ENCODE measurements at regions not wholly inside any gene's neighbourhood (a gene's known extent, or its start where the extent isn't known, plus 50 kb on each side); places are given as distances from the start of the nearest gene placed in this dataset.

GRCh38 chr18:67308819-67309218, 207.7 kb downstream of the DSEL start:
- Histone ChIP-seq H2BK120ac (ENCODE audit: low read depth, low read length) (no peak overlapping the region), H3K4me2 (ENCODE audit: insufficient read depth, low read length, poor library complexity, severe bottlenecking) (no peak overlapping the region), H2AK5ac (ENCODE audit: low read depth, low read length) (no peak overlapping the region), H3K4me1 (ENCODE audit: control insufficient read depth in 2 of 2, insufficient read depth in 1 of 2, low read depth in 1 of 2, low read length in 2 of 2) (no peaks in the 10 kb centered on the region), H3K79me1 (ENCODE audit: low read depth, low read length) (no peaks in the 10 kb centered on the region), H2BK5ac (ENCODE audit: low read length) (no peak overlapping the region), H3K36me3 (replicated peaks in 1 of 2; ENCODE audit: control insufficient read depth in 2 of 2, insufficient read depth in 2 of 2, low read length in 2 of 2) (no peaks in the 10 kb centered on the region), H3K4ac (ENCODE audit: low read length) (no peak overlapping the region), H3K27me3 (ENCODE audit: control insufficient read depth in 3 of 3, insufficient read depth in 3 of 3, low read depth in 1 of 3, low read length in 3 of 3) (no peaks in the 10 kb centered on the region), H3K14ac (ENCODE audit: low read length) (no peak overlapping the region), H4K91ac (ENCODE audit: low read depth, low read length, poor library complexity) (no peak overlapping the region), H3K27ac (replicated peaks; ENCODE audit: low read length) (no peak overlapping the region), H3K18ac (ENCODE audit: low read length) (no peak overlapping the region), H2BK12ac (ENCODE audit: low read length) (no peak overlapping the region), H3K23ac (ENCODE audit: low read depth, low read length, poor library complexity) (no peak overlapping the region), H2AFZ (ENCODE audit: low read length) (peak overlapping the region; percentile 61), H3K4me3 (ENCODE audit: low read length in 2 of 2) (no peak overlapping the region), H2BK15ac (ENCODE audit: low read length) (no peak overlapping the region), H3K9ac (ENCODE audit: low read depth, low read length, poor library complexity) (no peak overlapping the region), H4K8ac (ENCODE audit: low read depth, low read length) (no peak overlapping the region), H3K9me3 (replicated peaks in 1 of 2; ENCODE audit: control insufficient read depth in 2 of 2, insufficient read depth in 1 of 2, low read depth in 1 of 2, low read length in 2 of 2) (no peaks in the 10 kb centered on the region)
- no peak for DNase-seq (ENCODE audit: low spot score)
- WGBS, 2 donors (ENCODE audit: extremely low coverage in 2 of 2, insufficient read length in 2 of 2, insufficient replicate concordance in 1 of 2) = no CpG with 5 or more reads among the region's 4 CpGs

DNA sequence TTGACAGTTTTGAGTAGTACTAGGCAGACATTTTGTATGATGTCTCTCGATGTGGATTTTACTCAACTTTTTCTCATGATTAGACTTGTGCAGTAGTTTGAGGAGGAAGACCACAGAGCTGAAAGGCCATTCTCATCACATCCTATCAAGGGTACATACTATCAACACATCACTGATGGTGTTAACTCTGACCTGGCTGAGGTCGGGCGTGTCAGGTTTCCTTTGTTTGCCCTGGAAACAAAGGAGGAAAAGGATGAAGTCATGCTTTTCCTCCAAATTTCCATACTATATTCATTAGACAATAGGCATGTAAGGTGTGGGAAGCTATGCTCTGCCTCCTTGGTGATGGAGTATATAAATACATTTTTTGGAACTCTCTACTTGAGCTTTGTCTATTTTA, 211.1 kb downstream of the DSEL start:
- Histone ChIP-seq H2AK5ac (ENCODE audit: low read depth, low read length) (no peak overlapping the region), H4K91ac (ENCODE audit: low read depth, low read length, poor library complexity) (no peak overlapping the region), H2BK12ac (ENCODE audit: low read length) (no peak overlapping the region), H3K27me3 (ENCODE audit: control insufficient read depth in 3 of 3, insufficient read depth in 3 of 3, low read depth in 1 of 3, low read length in 3 of 3) (peaks cover 0 to 1% (median 0%) of the 10 kb centered on the region in 3 experiments), H3K27ac (replicated peaks; ENCODE audit: low read length) (no peak overlapping the region), H3K4me1 (ENCODE audit: control insufficient read depth in 2 of 2, insufficient read depth in 1 of 2, low read depth in 1 of 2, low read length in 2 of 2) (no peaks in the 10 kb centered on the region), H2AFZ (ENCODE audit: low read length) (no peak overlapping the region), H3K9ac (ENCODE audit: low read depth, low read length, poor library complexity) (no peak overlapping the region), H2BK5ac (ENCODE audit: low read length) (no peak overlapping the region), H3K4ac (ENCODE audit: low read length) (no peak overlapping the region), H3K4me3 (ENCODE audit: low read length in 2 of 2) (no peak overlapping the region), H3K79me1 (ENCODE audit: low read depth, low read length) (no peaks in the 10 kb centered on the region), H3K14ac (ENCODE audit: low read length) (no peak overlapping the region), H3K36me3 (replicated peaks in 1 of 2; ENCODE audit: control insufficient read depth in 2 of 2, insufficient read depth in 2 of 2, low read length in 2 of 2) (peaks cover 0 to 2% of the 10 kb centered on the region in 2 donors), H2BK15ac (ENCODE audit: low read length) (no peak overlapping the region), H3K4me2 (ENCODE audit: insufficient read depth, low read length, poor library complexity, severe bottlenecking) (no peak overlapping the region), H2BK120ac (ENCODE audit: low read depth, low read length) (no peak overlapping the region), H3K18ac (ENCODE audit: low read length) (no peak overlapping the region), H4K8ac (ENCODE audit: low read depth, low read length) (no peak overlapping the region), H3K23ac (ENCODE audit: low read depth, low read length, poor library complexity) (no peak overlapping the region), H3K9me3 (replicated peaks in 1 of 2; ENCODE audit: control insufficient read depth in 2 of 2, insufficient read depth in 1 of 2, low read depth in 1 of 2, low read length in 2 of 2) (peaks cover 6 to 8% of the 10 kb centered on the region in 2 donors)
- WGBS, 2 donors (ENCODE audit: extremely low coverage in 2 of 2, insufficient read length in 2 of 2, insufficient replicate concordance in 1 of 2) = no CpG with 5 or more reads among the region's 3 CpGs
- DNase-seq (ENCODE audit: low spot score) = no peak

- no peak overlapping the region for H3K9ac ChIP-seq (ENCODE audit: low read depth, low read length, poor library complexity)
- H3K4me3 ChIP-seq (ENCODE audit: low read length in 2 of 2) = no peak overlapping the region
- DNase-seq (ENCODE audit: low spot score) = no peak
- no peak overlapping the region for H2AFZ ChIP-seq (ENCODE audit: low read length)
- no CpG with 5 or more reads among the region's 1 CpG for WGBS, 2 donors (ENCODE audit: extremely low coverage in 2 of 2, insufficient read length in 2 of 2, insufficient replicate concordance in 1 of 2)
- H3K4me1 ChIP-seq (ENCODE audit: control insufficient read depth in 2 of 2, insufficient read depth in 1 of 2, low read depth in 1 of 2, low read length in 2 of 2) = no peaks in the 10 kb centered on the region
- H3K36me3 ChIP-seq (replicated peaks in 1 of 2; ENCODE audit: control insufficient read depth in 2 of 2, insufficient read depth in 2 of 2, low read length in 2 of 2) = peaks cover 0 to 2% of the 10 kb centered on the region in 2 donors
- H2BK15ac ChIP-seq (ENCODE audit: low read length) = no peak overlapping the region
- H3K23ac ChIP-seq (ENCODE audit: low read depth, low read length, poor library complexity) = no peak overlapping the region
- H4K91ac ChIP-seq (ENCODE audit: low read depth, low read length, poor library complexity) = no peak overlapping the region
- H3K79me1 ChIP-seq (ENCODE audit: low read depth, low read length) = no peaks in the 10 kb centered on the region
- no peak overlapping the region for H4K8ac ChIP-seq (ENCODE audit: low read depth, low read length)
- no peak overlapping the region for H2BK12ac ChIP-seq (ENCODE audit: low read length)
- no peak overlapping the region for H3K18ac ChIP-seq (ENCODE audit: low read length)
- no peak overlapping the region for H3K27ac ChIP-seq (replicated peaks; ENCODE audit: low read length)
- no peak overlapping the region for H2BK5ac ChIP-seq (ENCODE audit: low read length)
- no peak overlapping the region for H3K4ac ChIP-seq (ENCODE audit: low read length)
- peaks cover 0 to 1% (median 0%) of the 10 kb centered on the region in 3 experiments for H3K27me3 ChIP-seq (ENCODE audit: control insufficient read depth in 3 of 3, insufficient read depth in 3 of 3, low read depth in 1 of 3, low read length in 3 of 3)
- no peak overlapping the region for H2BK120ac ChIP-seq (ENCODE audit: low read depth, low read length)
- peaks cover 10 to 18% of the 10 kb centered on the region in 2 donors for H3K9me3 ChIP-seq (replicated peaks in 1 of 2; ENCODE audit: control insufficient read depth in 2 of 2, insufficient read depth in 1 of 2, low read depth in 1 of 2, low read length in 2 of 2)
- H2AK5ac ChIP-seq (ENCODE audit: low read depth, low read length) = no peak overlapping the region
- no peak overlapping the region for H3K14ac ChIP-seq (ENCODE audit: low read length)
- no peak overlapping the region for H3K4me2 ChIP-seq (ENCODE audit: insufficient read depth, low read length, poor library complexity, severe bottlenecking)
These were observed 214.5 kb downstream of the DSEL start for GRCh38 chr18:67302043-67302442.

- Histone ChIP-seq H3K18ac (ENCODE audit: low read length) (no peak overlapping the region), H2BK12ac (ENCODE audit: low read length) (no peak overlapping the region), H2BK5ac (ENCODE audit: low read length) (no peak overlapping the region), H3K36me3 (replicated peaks in 1 of 2; ENCODE audit: control insufficient read depth in 2 of 2, insufficient read depth in 2 of 2, low read length in 2 of 2) (peaks cover 0 to 2% of the 10 kb centered on the region in 2 donors), H2AK5ac (ENCODE audit: low read depth, low read length) (no peak overlapping the region), H3K79me1 (ENCODE audit: low read depth, low read length) (no peaks in the 10 kb centered on the region), H2AFZ (ENCODE audit: low read length) (no peak overlapping the region), H4K8ac (ENCODE audit: low read depth, low read length) (no peak overlapping the region), H3K14ac (ENCODE audit: low read length) (no peak overlapping the region), H3K27ac (replicated peaks; ENCODE audit: low read length) (no peak overlapping the region), H3K4me1 (ENCODE audit: control insufficient read depth in 2 of 2, insufficient read depth in 1 of 2, low read depth in 1 of 2, low read length in 2 of 2) (no peaks in the 10 kb centered on the region), H2BK120ac (ENCODE audit: low read depth, low read length) (no peak overlapping the region), H3K9me3 (replicated peaks in 1 of 2; ENCODE audit: control insufficient read depth in 2 of 2, insufficient read depth in 1 of 2, low read depth in 1 of 2, low read length in 2 of 2) (peaks cover 10 to 18% of the 10 kb centered on the region in 2 donors), H3K23ac (ENCODE audit: low read depth, low read length, poor library complexity) (no peak overlapping the region), H3K27me3 (ENCODE audit: control insufficient read depth in 3 of 3, insufficient read depth in 3 of 3, low read depth in 1 of 3, low read length in 3 of 3) (peaks cover 0 to 1% (median 0%) of the 10 kb centered on the region in 3 experiments), H2BK15ac (ENCODE audit: low read length) (no peak overlapping the region), H3K4me2 (ENCODE audit: insufficient read depth, low read length, poor library complexity, severe bottlenecking) (no peak overlapping the region), H3K9ac (ENCODE audit: low read depth, low read length, poor library complexity) (no peak overlapping the region), H4K91ac (ENCODE audit: low read depth, low read length, poor library complexity) (no peak overlapping the region), H3K4me3 (ENCODE audit: low read length in 2 of 2) (no peak overlapping the region), H3K4ac (ENCODE audit: low read length) (no peak overlapping the region)
- no CpG with 5 or more reads among the region's 1 CpG for WGBS, 2 donors (ENCODE audit: extremely low coverage in 2 of 2, insufficient read length in 2 of 2, insufficient replicate concordance in 1 of 2)
- DNase-seq (ENCODE audit: low spot score) = no peak
These were observed 214.9 kb downstream of the DSEL start for GRCh38 chr18:67301592-67301991.
